Stimulated activated naive B cell treated with anti-CD40 and anti-IgM and Interleukin-4, amounts not matched to agents 10 μg/mL and 1 μg/mL and 100 μg/mL, for 72 hours (primary cell): ENCODE measurements at regions not wholly inside any gene's neighbourhood (a gene's known extent, or its start where the extent isn't known, plus 50 kb on each side); places are given as distances from the start of the nearest gene placed in this dataset.

Experiments
- ATAC-seq, 2 donors: fragments of 150-1000 bp; cut with Tn5 transposase; replicated peaks; 2 replicates each; pipeline ENCODE4 v1.10.0; 2021; ENCODE audit warnings: moderate library complexity in 1 of 2
- DNase-seq: peaks from one replicate; pipeline ENCODE4 v3.0.0; 2021
- H3K27ac Mint-ChIP-seq: one replicate; pipeline ENCODE4 v1.8.0; 2022; ENCODE audit warnings: mild to moderate bottlenecking, mixed read lengths
- H3K27me3 Mint-ChIP-seq, 2 donors: one replicate each; pipeline ENCODE4 v1.8.0; 2022; ENCODE audit warnings: mixed read lengths in 2 of 2
- H3K36me3 Mint-ChIP-seq, 2 donors: one replicate each; pipeline ENCODE4 v1.8.0; 2022; ENCODE audit warnings: mixed read lengths in 2 of 2, mild to moderate bottlenecking in 1 of 2
- H3K4me1 Mint-ChIP-seq, 2 donors: one replicate each; pipeline ENCODE4 v1.8.0; 2022; ENCODE audit warnings: mixed read lengths in 2 of 2, mild to moderate bottlenecking in 1 of 2
- H3K4me3 Mint-ChIP-seq, 2 donors: one replicate each; pipeline ENCODE4 v1.8.0; 2022; ENCODE audit warnings: mild to moderate bottlenecking in 2 of 2, mixed read lengths in 2 of 2, moderate library complexity in 1 of 2
- H3K9me3 Mint-ChIP-seq, 2 donors: one replicate each; pipeline ENCODE4 v1.8.0; 2022; ENCODE audit warnings: mixed read lengths in 2 of 2, mild to moderate bottlenecking in 1 of 2

- H3K9me3 Mint-ChIP-seq = peaks cover 0 to 4% of the 10 kb centered on the region in 2 donors
- peaks cover 0 to 2% of the 10 kb centered on the region in 2 donors for H3K36me3 Mint-ChIP-seq
- H3K27me3 Mint-ChIP-seq = peaks cover 0 to 18% of the 10 kb centered on the region in 2 donors
- H3K4me1 Mint-ChIP-seq = no peaks in the 10 kb centered on the region
- DNase-seq (no peak), ATAC-seq (no peak)
- H3K27ac Mint-ChIP-seq = no peak overlapping the region
- H3K4me3 Mint-ChIP-seq = no peak overlapping the region
Measured at GRCh38 chr10:44682507-44682906, 228.6 kb upstream of the TMEM72 start.

GRCh38 chr10:44684661-44685060 is 226.5 kb upstream of the TMEM72 start:
- ATAC-seq = no peak
- no peak overlapping the region for H3K4me3 Mint-ChIP-seq
- no peak overlapping the region for H3K27ac Mint-ChIP-seq
- peaks cover 0 to 2% of the 10 kb centered on the region in 2 donors for H3K36me3 Mint-ChIP-seq
- H3K9me3 Mint-ChIP-seq = peaks cover 0 to 4% of the 10 kb centered on the region in 2 donors
- H3K4me1 Mint-ChIP-seq = no peaks in the 10 kb centered on the region
- peaks cover 0 to 22% of the 10 kb centered on the region in 2 donors for H3K27me3 Mint-ChIP-seq
- no peak for DNase-seq

GRCh38 chr10:44685220-44685619 is 225.9 kb upstream of the TMEM72 start:
- no peak for DNase-seq
- Mint-ChIP-seq H3K9me3 (peaks cover 0 to 4% of the 10 kb centered on the region in 2 donors), H3K27ac (no peak overlapping the region), H3K4me3 (no peak overlapping the region), H3K4me1 (no peaks in the 10 kb centered on the region), H3K36me3 (peaks cover 0 to 2% of the 10 kb centered on the region in 2 donors), H3K27me3 (peaks cover 0 to 21% of the 10 kb centered on the region in 2 donors)
- no peak for ATAC-seq

GRCh38 chr10:44685747-44686146 is 225.4 kb upstream of the TMEM72 start:
- Mint-ChIP-seq H3K4me1 (no peaks in the 10 kb centered on the region), H3K36me3 (peaks cover 0 to under 1% of the 10 kb centered on the region in 2 donors), H3K4me3 (no peak overlapping the region), H3K27me3 (peaks cover 0 to 16% of the 10 kb centered on the region in 2 donors), H3K27ac (no peak overlapping the region), H3K9me3 (peaks cover 0 to 3% of the 10 kb centered on the region in 2 donors)
- ATAC-seq = no peak
- no peak for DNase-seq

- Mint-ChIP-seq H3K27me3 (peaks cover 0 to 13% of the 10 kb centered on the region in 2 donors), H3K36me3 (no peaks in the 10 kb centered on the region), H3K9me3 (peaks cover 0 to 2% of the 10 kb centered on the region in 2 donors), H3K4me1 (no peaks in the 10 kb centered on the region), H3K4me3 (no peak overlapping the region), H3K27ac (no peak overlapping the region)
- no peak for DNase-seq
- ATAC-seq = no peak
Measured at GRCh38 chr10:44689368-44689767, 221.8 kb upstream of the TMEM72 start.

GRCh38 chr10:44696496-44696895 is 214.6 kb upstream of the TMEM72 start:
- Mint-ChIP-seq H3K4me1 (no peaks in the 10 kb centered on the region), H3K36me3 (no peaks in the 10 kb centered on the region), H3K4me3 (no peak overlapping the region), H3K27me3 (peaks cover 0 to 3% of the 10 kb centered on the region in 2 donors), H3K27ac (no peak overlapping the region), H3K9me3 (peaks cover 8% of the 10 kb centered on the region in 2 donors)
- DNase-seq (no peak), ATAC-seq (no peak)

- H3K36me3 Mint-ChIP-seq = no peaks in the 10 kb centered on the region
- no peak for DNase-seq
- H3K4me3 Mint-ChIP-seq = no peak overlapping the region
- H3K27me3 Mint-ChIP-seq = peaks cover 0 to 3% of the 10 kb centered on the region in 2 donors
- H3K4me1 Mint-ChIP-seq = no peaks in the 10 kb centered on the region
- H3K9me3 Mint-ChIP-seq = peaks cover 8 to 9% of the 10 kb centered on the region in 2 donors
- no peak overlapping the region for H3K27ac Mint-ChIP-seq
- no peak for ATAC-seq
Measured at GRCh38 chr10:44697116-44697515, 214.0 kb upstream of the TMEM72 start.

- H3K4me3 Mint-ChIP-seq = no peak overlapping the region
- no peak for ATAC-seq
Measured at GRCh38 chr10:44702531-44702930, 208.6 kb upstream of the TMEM72 start.

GRCh38 chr10:44703241-44704155 is 207.6 kb upstream of the TMEM72 start:
- peaks cover 0 to 3% of the 10 kb centered on the region in 2 donors for H3K36me3 Mint-ChIP-seq
- H3K4me3 Mint-ChIP-seq = no peak overlapping the region
- H3K9me3 Mint-ChIP-seq = peaks cover 12 to 24% of the 10 kb centered on the region in 2 donors
- no peak for DNase-seq
- no peak for ATAC-seq
- H3K27me3 Mint-ChIP-seq = peaks cover 4 to 9% of the 10 kb centered on the region in 2 donors
- no peaks in the 10 kb centered on the region for H3K4me1 Mint-ChIP-seq
- no peak overlapping the region for H3K27ac Mint-ChIP-seq

More at GRCh38 chr10:44702531-44702930, 208.6 kb upstream of the TMEM72 start:
- no peaks in the 10 kb centered on the region for H3K4me1 Mint-ChIP-seq
- peaks cover 0 to 3% of the 10 kb centered on the region in 2 donors for H3K36me3 Mint-ChIP-seq
- DNase-seq = no peak
- H3K27me3 Mint-ChIP-seq = peaks cover 3 to 9% of the 10 kb centered on the region in 2 donors
- H3K9me3 Mint-ChIP-seq = peaks cover 15 to 24% of the 10 kb centered on the region in 2 donors
- no peak overlapping the region for H3K27ac Mint-ChIP-seq

- Mint-ChIP-seq H3K4me3 (no peak overlapping the region), H3K27me3 (peaks cover 8 to 14% of the 10 kb centered on the region in 2 donors), H3K9me3 (peaks cover 12 to 24% of the 10 kb centered on the region in 2 donors), H3K36me3 (peaks cover 0 to 3% of the 10 kb centered on the region in 2 donors), H3K4me1 (no peaks in the 10 kb centered on the region), H3K27ac (no peak overlapping the region)
- no peak for ATAC-seq
- no peak for DNase-seq
Measured at GRCh38 chr10:44704616-44705015, 206.5 kb upstream of the TMEM72 start.

- Mint-ChIP-seq H3K9me3 (peaks cover 6 to 16% of the 10 kb centered on the region in 2 donors), H3K4me1 (no peaks in the 10 kb centered on the region), H3K4me3 (no peak overlapping the region), H3K27ac (no peak overlapping the region), H3K27me3 (peaks cover 5 to 19% of the 10 kb centered on the region in 2 donors), H3K36me3 (peaks cover 0 to 3% of the 10 kb centered on the region in 2 donors)
- DNase-seq = no peak
- ATAC-seq = no peak
Measured at GRCh38 chr10:44706745-44707144, 204.4 kb upstream of the TMEM72 start.

- ATAC-seq (no peak), DNase-seq (no peak)
- Mint-ChIP-seq H3K4me1 (no peaks in the 10 kb centered on the region), H3K9me3 (peaks cover 0 to 2% of the 10 kb centered on the region in 2 donors), H3K36me3 (no peaks in the 10 kb centered on the region), H3K4me3 (no peak overlapping the region), H3K27me3 (peaks cover 11 to 26% of the 10 kb centered on the region in 2 donors), H3K27ac (no peak overlapping the region)
Measured at GRCh38 chr10:44713307-44713706, 197.8 kb upstream of the TMEM72 start.

GRCh38 chr10:44714451-44714850 is 196.7 kb upstream of the TMEM72 start:
- DNase-seq (no peak), ATAC-seq (no peak)
- Mint-ChIP-seq H3K4me3 (no peak overlapping the region), H3K27me3 (peaks cover 5 to 30% of the 10 kb centered on the region in 2 donors), H3K27ac (no peak overlapping the region), H3K36me3 (no peaks in the 10 kb centered on the region), H3K4me1 (no peaks in the 10 kb centered on the region), H3K9me3 (peaks cover 5 to 6% of the 10 kb centered on the region in 2 donors)

GRCh38 chr10:44715136-44715535 is 196.0 kb upstream of the TMEM72 start:
- no peak for DNase-seq
- Mint-ChIP-seq H3K4me3 (no peak overlapping the region), H3K4me1 (no peaks in the 10 kb centered on the region), H3K9me3 (peaks cover 5 to 6% of the 10 kb centered on the region in 2 donors), H3K27me3 (peaks cover 9 to 31% of the 10 kb centered on the region in 2 donors), H3K27ac (no peak overlapping the region), H3K36me3 (no peaks in the 10 kb centered on the region)
- no peak for ATAC-seq
